GM18505 (cell line): ENCODE measurements at regions not wholly inside any gene's neighbourhood (a gene's known extent, or its start where the extent isn't known, plus 50 kb on each side); places are given as distances from the start of the nearest gene placed in this dataset.
"Not testable (repeated sequence)": the region's sequence is repeated elsewhere in the genome, so short reads cannot be mapped to it uniquely, and the experiment has no call there.

Experiments used
- ATAC-seq: cut with Tn5 transposase; IDR thresholded peaks from one replicate; pipeline ENCODE4 v1.9.1; 2021; ENCODE audit not compliant: unreplicated experiment
- POLR2A ChIP-seq: IDR thresholded peaks from 4 replicates; pipeline ENCODE4 v1.6.1; 2011; ENCODE audit warnings: borderline replicate concordance; ENCODE audit not compliant: insufficient read depth, insufficient read length; ENCODE audit errors: extremely low read depth

- no peak for TF ChIP-seq POLR2A
- no peak for ATAC-seq
Measured at GRCh38 chr1:116836099-116836498, 73.6 kb upstream of the PTGFRN start.

GRCh38 chr1:116841569-116842344 is 68.0 kb upstream of the PTGFRN start:
- ATAC-seq, result no peak
- TF ChIP-seq POLR2A, result no peak

GRCh38 chr1:116842654-116843053 is 67.1 kb upstream of the PTGFRN start:
- ATAC-seq, result no peak
- TF ChIP-seq POLR2A, result no peak

GRCh38 chr1:116844775-116845174 is 64.9 kb upstream of the PTGFRN start:
- no peak for TF ChIP-seq POLR2A
- ATAC-seq, result no peak

GRCh38 chr1:116847190-116847589 is 62.5 kb upstream of the PTGFRN start:
- TF ChIP-seq POLR2A, result no peak
- no peak for ATAC-seq

GRCh38 chr1:116847688-116848531 is 61.8 kb upstream of the PTGFRN start:
- ATAC-seq, result no peak
- no peak for TF ChIP-seq POLR2A

- no peak for ATAC-seq
- TF ChIP-seq POLR2A, result no peak
Measured at GRCh38 chr1:116850436-116850835, 59.3 kb upstream of the PTGFRN start.

- ATAC-seq, result not testable (repeated sequence)
Measured at GRCh38 chr1:116851189-116851588, 58.5 kb upstream of the PTGFRN start.

GRCh38 chr1:116851846-116852245 is 57.9 kb upstream of the PTGFRN start:
- no peak for TF ChIP-seq POLR2A
- ATAC-seq, result no peak

GRCh38 chr1:116852367-116852766 is 57.3 kb upstream of the PTGFRN start:
- TF ChIP-seq POLR2A, result no peak
- no peak for ATAC-seq

- ATAC-seq, result no peak
- TF ChIP-seq POLR2A, result no peak
Measured at GRCh38 chr1:116852910-116853309, 56.8 kb upstream of the PTGFRN start.

GRCh38 chr1:116853680-116854402 is 55.9 kb upstream of the PTGFRN start:
- no peak for ATAC-seq
- no peak for TF ChIP-seq POLR2A

GRCh38 chr1:116854403-116854690 is 55.4 kb upstream of the PTGFRN start:
- no peak for TF ChIP-seq POLR2A
- no peak for ATAC-seq

GRCh38 chr1:116854716-116855115 is 55.0 kb upstream of the PTGFRN start:
- no peak for TF ChIP-seq POLR2A
- no peak for ATAC-seq

GRCh38 chr1:116855191-116855619 is 54.5 kb upstream of the PTGFRN start:
- TF ChIP-seq POLR2A, result no peak
- ATAC-seq, result no peak
